GM13976 (cell line): ENCODE measurements at regions not wholly inside any gene's neighbourhood (a gene's known extent, or its start where the extent isn't known, plus 50 kb on each side); places are given as distances from the start of the nearest gene placed in this dataset.

Source experiments
- DNase-seq: peaks from one replicate; pipeline ENCODE4 v3.0.0; 2012; ENCODE audit warnings: low spot score
- in situ Hi-C: fragments of 300-500 bp; cut with MboI; formaldehyde crosslinking; loops from one replicate; pipeline ENCODE4 v1.12.0; 2022; ENCODE audit warnings: low sequenced_read_pairs, mixed read lengths, inconsistent platforms; ENCODE audit not compliant: unreplicated experiment
- TF ChIP-seq, protein P1 (sequence below): IDR thresholded peaks from 2 replicates; pipeline ENCODE4 v1.5.1; 2012; ENCODE audit warnings: borderline replicate concordance, mild to moderate bottlenecking; ENCODE audit not compliant: insufficient read depth; ENCODE audit errors: extremely low read depth, missing control alignments, control extremely low read depth

DNA sequence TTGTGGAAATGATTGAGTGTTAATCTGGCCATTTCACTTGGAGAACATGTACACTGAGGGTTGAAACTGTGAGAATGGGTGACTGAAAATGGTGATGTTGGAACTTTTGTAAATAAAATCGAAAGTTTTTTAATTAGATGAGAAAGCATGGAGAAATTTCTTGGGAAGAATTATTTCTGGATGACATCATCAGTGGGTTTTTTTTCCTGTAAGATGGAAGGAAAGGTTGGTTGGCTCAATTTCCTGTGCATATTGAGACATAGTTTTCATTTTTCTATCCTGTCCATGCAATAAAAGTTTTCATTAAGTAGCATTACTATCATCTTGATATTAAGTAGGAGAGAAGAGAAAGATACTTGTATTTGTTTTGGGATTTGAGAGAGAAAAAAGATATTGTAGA, 120.6 kb upstream of the HTR2A start:
- TF ChIP-seq, protein P1, sequence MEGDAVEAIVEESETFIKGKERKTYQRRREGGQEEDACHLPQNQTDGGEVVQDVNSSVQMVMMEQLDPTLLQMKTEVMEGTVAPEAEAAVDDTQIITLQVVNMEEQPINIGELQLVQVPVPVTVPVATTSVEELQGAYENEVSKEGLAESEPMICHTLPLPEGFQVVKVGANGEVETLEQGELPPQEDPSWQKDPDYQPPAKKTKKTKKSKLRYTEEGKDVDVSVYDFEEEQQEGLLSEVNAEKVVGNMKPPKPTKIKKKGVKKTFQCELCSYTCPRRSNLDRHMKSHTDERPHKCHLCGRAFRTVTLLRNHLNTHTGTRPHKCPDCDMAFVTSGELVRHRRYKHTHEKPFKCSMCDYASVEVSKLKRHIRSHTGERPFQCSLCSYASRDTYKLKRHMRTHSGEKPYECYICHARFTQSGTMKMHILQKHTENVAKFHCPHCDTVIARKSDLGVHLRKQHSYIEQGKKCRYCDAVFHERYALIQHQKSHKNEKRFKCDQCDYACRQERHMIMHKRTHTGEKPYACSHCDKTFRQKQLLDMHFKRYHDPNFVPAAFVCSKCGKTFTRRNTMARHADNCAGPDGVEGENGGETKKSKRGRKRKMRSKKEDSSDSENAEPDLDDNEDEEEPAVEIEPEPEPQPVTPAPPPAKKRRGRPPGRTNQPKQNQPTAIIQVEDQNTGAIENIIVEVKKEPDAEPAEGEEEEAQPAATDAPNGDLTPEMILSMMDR: no peak
- in situ Hi-C loops: no loop called here

DNA sequence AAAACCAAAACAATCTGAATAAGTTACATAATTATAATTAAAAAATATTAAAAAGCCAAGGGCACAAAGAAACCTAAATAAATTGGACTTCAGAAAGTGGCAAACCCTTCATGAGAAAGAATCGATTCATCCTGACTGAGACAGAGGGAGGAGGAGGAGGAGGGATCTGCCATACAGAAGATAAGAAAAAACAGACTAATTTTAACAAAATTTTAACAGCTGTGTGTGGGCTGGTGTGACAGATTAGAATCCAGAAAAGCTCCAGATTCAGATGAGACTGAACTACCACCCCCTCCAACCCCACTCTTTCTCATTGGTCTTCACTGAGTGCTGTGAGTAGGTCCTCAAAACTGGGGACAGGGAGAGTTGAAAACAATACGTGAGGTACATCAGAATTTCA, 111.5 kb upstream of the HTR2A start:
- in situ Hi-C loops: no loop called here
- TF ChIP-seq, protein P1: no peak
- DNase-seq: no peak

More for the DNA sequence above, 120.6 kb upstream of the HTR2A start:
- no peak for DNase-seq

DNA sequence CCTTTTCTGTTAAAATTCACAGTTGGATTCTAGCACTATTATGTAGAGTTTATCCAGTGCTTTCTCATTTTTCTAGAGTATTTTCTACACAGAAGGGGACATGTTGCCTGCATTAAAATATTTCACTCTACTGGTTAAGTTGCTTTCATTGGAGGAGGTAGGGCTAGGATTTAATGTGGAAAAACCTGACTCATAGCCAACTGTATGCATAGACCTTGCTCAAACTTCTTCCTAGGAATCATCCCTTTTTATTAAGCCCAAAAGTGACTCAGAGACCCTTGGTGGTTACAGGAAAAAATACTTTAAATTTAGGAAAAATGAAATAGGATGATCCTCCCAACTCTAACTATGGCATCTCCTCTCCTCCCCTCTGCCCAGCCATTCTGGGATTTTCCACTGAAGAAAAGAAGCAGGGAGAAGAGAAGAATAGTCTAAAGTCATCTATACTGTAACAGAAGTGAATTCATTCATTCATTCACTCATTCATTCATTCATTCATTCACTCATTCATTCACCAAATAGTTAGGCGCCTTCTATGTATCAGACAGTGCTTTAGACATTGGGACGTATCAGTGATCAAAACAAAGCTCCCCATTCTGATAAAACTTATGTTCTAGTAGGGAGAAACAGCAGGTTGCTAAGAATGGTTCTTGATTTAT, 109.0 kb upstream of the HTR2A start:
- TF ChIP-seq, protein P1: no peak
- in situ Hi-C loops: no loop called here
- no peak for DNase-seq

DNA sequence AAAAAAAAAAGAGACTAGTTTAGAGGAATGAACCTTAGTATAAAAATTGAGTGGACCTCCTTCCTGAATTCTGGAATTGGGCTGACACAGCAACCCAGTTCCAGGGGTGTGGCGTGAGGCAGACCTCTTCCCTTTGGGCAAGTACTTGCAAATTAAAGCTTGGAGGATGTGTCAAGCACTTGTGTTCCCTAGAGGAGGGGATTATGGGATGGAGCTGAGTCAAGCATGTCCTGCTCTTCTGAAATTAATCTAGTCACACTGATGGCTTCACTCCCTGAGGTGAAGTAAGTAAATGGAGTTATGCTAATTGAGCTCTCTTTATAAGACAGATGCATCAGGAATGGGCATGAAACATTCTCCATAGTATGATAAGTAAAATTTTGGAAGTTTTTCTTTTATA, 107.7 kb upstream of the HTR2A start:
- in situ Hi-C loops: no loop called here
- DNase-seq: no peak
- TF ChIP-seq, protein P1: no peak

DNA sequence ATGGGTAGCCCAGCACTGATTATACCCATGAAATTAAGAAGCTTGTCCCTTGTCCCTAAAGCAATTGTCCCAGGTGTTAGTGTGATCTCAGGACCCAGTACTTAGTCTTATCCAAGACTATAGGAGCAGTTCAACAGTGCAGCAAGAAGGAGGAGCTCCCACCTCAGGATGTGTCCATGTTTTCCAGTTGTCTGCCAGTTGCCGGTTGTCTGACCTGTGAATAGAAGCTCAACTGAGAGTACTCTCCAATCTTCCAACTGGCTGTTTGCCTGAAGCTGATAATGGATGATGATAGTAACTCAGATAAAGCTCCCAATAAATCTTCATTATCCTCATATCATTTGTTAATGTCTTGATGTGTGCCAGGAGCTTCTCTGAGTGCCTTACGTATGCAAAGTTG, 107.2 kb upstream of the HTR2A start:
- in situ Hi-C loops: no loop called here
- DNase-seq: no peak
- TF ChIP-seq, protein P1: no peak

DNA sequence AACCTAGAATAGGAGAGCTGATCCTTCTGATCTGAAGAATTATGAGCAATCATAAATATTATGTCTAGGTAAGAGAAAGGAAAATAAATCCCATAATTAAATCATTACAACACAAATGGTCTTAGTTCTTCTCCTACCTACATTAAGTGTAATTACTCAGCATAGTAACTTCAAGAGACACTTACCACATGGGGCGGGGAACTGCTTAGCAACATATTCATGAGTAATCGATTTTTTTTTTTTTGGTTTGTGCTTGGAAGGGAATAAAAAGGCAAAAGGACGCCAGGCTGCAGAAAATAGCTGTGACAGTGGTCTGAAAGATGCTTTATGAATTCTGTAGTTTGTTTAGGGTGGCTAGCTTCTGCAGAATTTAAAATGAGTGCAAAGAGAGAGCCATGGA, 103.3 kb upstream of the HTR2A start:
- DNase-seq: no peak
- in situ Hi-C loops: no loop called here
- TF ChIP-seq, protein P1: no peak
